Bronchial epithelial cell (primary cell): ENCODE measurements at regions not wholly inside any gene's neighbourhood (a gene's known extent, or its start where the extent isn't known, plus 50 kb on each side); places are given as distances from the start of the nearest gene placed in this dataset.

Experiments used
- DNase-seq: peaks from one replicate; pipeline ENCODE4 v3.0.0-alpha.2; 2010; ENCODE audit warnings: low read depth
- FAIRE-seq: peaks from 2 replicates; lab custom pipeline; 2011; peaks lifted over from hg19 to GRCh38; lab: Jason Lieb, UNC
- H3K27me3 ChIP-seq: 2 replicates; pipeline ENCODE4 v1.5.1; 2011; ENCODE audit warnings: low read length; ENCODE audit not compliant: control insufficient read depth, insufficient read depth
- H3K36me3 ChIP-seq: 2 replicates; pipeline ENCODE4 v1.5.1; 2011; ENCODE audit warnings: low read length; ENCODE audit not compliant: control insufficient read depth, insufficient read depth
- H3K4me3 ChIP-seq: 2 replicates; pipeline ENCODE4 v1.5.1; 2011; ENCODE audit warnings: mild to moderate bottlenecking, low read depth, low read length, control low read depth
- TF ChIP-seq, protein P1 (sequence below): IDR thresholded peaks from 2 replicates; pipeline ENCODE4 v1.5.1; 2011; ENCODE audit warnings: mild to moderate bottlenecking, moderate library complexity, low read length, control low read depth, inconsistent platforms; ENCODE audit not compliant: insufficient read depth, severe bottlenecking

DNA sequence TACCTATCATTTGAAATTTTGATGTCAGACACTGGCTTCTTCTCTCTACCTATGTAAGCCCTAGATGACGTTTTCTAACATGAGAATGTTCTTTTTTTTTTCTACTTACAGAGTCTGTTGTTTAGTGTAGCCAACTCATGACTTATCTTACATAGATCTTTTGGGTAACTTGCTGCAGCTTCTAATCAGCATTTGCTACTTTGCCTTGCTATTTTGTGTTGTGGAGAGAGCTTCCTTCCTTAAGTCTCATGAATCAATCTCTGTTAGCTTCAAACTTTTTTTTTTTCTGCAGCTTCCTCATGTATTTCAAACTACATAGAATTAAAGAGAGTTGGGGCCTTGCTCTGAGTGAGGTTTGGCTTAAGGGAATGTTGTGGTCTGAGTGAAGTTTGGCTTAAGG is 568.7 kb upstream of the BCHE start:
- TF ChIP-seq, protein P1, sequence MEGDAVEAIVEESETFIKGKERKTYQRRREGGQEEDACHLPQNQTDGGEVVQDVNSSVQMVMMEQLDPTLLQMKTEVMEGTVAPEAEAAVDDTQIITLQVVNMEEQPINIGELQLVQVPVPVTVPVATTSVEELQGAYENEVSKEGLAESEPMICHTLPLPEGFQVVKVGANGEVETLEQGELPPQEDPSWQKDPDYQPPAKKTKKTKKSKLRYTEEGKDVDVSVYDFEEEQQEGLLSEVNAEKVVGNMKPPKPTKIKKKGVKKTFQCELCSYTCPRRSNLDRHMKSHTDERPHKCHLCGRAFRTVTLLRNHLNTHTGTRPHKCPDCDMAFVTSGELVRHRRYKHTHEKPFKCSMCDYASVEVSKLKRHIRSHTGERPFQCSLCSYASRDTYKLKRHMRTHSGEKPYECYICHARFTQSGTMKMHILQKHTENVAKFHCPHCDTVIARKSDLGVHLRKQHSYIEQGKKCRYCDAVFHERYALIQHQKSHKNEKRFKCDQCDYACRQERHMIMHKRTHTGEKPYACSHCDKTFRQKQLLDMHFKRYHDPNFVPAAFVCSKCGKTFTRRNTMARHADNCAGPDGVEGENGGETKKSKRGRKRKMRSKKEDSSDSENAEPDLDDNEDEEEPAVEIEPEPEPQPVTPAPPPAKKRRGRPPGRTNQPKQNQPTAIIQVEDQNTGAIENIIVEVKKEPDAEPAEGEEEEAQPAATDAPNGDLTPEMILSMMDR = no peak
- Histone ChIP-seq H3K4me3 (no peak overlapping the region), H3K27me3 (no peaks in the 10 kb centered on the region), H3K36me3 (no peaks in the 10 kb centered on the region)
- DNase-seq = no peak
- FAIRE-seq = no peak

DNA sequence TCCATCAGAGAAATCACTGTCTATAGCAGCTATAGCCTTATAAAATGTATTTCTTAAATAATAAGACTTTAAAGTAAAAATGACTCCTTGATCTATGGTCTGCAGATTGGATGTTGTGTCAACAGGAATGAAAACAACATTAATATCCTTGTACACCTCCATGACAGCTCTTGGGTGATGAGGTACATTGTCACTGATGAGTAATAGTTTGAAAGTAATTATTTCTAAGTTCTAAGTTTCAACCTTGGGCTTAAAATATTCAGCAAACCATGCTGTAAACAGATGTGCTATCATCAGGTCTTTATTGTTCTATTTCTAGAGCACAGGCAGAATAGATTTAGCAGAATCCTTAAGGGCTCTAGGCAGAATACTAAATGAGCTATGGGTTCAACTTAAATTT is 568.2 kb upstream of the BCHE start:
- TF ChIP-seq, protein P1 = no peak
- Histone ChIP-seq H3K36me3 (no peaks in the 10 kb centered on the region), H3K4me3 (no peak overlapping the region), H3K27me3 (no peaks in the 10 kb centered on the region)
- FAIRE-seq = no peak
- peak; percentile 3 for DNase-seq

DNA sequence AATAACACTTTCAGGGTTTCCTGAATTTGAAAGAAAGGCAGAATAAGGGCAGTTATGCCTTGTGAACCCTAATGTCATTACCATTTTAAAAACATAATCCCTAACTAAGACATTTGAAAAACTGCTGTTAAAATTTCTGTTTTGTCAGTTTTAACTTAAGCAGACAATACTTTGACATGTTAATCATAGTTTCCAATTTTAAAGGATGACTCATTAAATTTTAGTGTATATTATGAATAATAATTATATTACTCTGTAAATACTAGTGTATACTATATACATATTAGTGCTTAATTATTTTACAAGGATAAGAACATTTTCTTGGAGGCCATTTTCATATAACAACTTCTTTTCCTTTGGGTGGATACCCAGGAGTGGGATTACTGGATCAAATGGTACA is 553.1 kb upstream of the BCHE start:
- FAIRE-seq = no peak
- TF ChIP-seq, protein P1 = no peak
- Histone ChIP-seq H3K27me3 (no peaks in the 10 kb centered on the region), H3K4me3 (no peak overlapping the region), H3K36me3 (no peaks in the 10 kb centered on the region)
- DNase-seq = no peak

DNA sequence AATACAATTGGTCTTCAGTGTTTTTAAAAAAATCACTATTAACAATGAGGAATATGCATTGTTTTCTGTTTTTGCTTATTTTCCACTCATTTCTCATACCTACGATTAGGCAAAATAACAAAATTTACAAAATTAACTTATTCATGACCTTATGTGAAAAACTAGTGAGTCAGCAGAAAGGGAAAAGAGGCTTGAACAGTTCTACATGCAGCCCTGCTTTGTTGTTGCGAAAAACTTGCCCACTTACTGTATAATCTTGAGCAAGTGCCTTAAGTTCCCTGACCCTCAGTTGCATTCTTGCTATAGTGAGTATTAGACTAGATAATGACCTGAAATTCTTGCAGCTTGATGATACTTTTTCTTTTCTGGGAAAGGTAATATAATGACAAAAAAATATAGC is 551.1 kb upstream of the BCHE start:
- TF ChIP-seq, protein P1 = no peak
- Histone ChIP-seq H3K36me3 (no peaks in the 10 kb centered on the region), H3K4me3 (no peak overlapping the region), H3K27me3 (no peaks in the 10 kb centered on the region)
- DNase-seq = no peak
- no peak for FAIRE-seq

DNA sequence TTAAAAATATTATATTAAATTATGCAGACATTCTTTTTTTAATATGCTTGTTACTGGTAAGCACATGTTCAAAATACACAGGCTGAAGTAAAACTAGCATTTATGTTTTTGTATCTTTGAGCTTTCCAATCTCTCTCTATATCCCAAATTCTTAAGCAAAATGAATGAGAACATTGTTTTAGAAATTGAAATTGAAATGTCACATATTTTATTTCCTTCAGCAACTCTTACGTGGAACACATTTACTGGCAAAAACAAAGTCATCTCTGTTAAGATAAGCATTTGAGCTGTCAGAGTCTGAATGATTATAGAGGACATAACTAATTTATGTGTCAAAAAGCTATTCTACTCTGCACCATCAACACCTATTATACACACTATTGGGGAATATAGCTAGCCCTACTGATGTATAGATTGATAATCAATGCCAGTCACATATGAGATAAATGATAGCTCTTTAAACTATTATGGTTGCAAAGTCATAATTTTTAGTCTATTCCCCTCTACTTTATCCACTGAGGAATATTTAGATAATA is 535.4 kb upstream of the BCHE start:
- TF ChIP-seq, protein P1 = no peak
- Histone ChIP-seq H3K4me3 (no peak overlapping the region), H3K27me3 (no peaks in the 10 kb centered on the region), H3K36me3 (no peaks in the 10 kb centered on the region)
- DNase-seq (no peak), FAIRE-seq (no peak)

DNA sequence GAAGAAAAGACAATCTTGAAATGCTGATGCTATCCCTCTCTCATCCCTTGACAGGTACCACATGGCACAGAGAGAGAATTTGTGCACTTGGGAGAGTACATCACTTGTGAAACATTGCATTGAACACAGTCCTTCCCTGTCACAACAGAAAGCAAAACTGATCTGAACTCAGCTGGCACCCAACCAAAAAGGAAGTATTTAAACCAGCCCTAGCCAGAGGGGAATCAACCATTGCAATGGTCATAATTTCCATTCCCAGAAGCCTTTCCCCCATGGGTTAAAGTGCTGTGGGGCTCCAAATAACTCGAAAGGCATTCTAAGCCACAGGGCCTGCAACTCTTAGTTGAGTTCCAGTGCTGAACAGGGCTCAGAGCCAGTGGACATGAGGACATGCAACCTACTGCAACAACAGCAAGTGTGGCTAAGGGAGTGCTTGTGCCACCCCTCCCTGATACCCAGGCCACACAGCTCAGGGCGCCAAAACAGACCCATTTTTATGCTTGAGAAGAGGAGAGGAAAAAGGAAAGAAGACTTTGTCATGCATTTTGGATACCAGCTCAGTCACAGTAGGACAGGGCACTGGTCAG is 530.8 kb upstream of the BCHE start:
- TF ChIP-seq, protein P1 = no peak
- FAIRE-seq (no peak), DNase-seq (peak; percentile 8)
- Histone ChIP-seq H3K36me3 (no peaks in the 10 kb centered on the region), H3K4me3 (no peak overlapping the region), H3K27me3 (no peaks in the 10 kb centered on the region)
